Left hindlimb (tissue), 1 donor: ENCODE measurements at regions not wholly inside any gene's neighbourhood (a gene's known extent, or its start where the extent isn't known, plus 50 kb on each side); places are given as distances from the start of the nearest gene placed in this dataset.
"Not testable (repeated sequence)": the region's sequence is repeated elsewhere in the genome, so short reads cannot be mapped to it uniquely, and the experiment has no call there.

ENCODE experiments used
- DNase-seq: peaks from one replicate; pipeline ENCODE4 v3.0.0-alpha.2; 2018

- DNase-seq = no peak
Observed at GRCh38 chr4:123603165-123603564, 206.6 kb downstream of the SPRY1 start.

DNA sequence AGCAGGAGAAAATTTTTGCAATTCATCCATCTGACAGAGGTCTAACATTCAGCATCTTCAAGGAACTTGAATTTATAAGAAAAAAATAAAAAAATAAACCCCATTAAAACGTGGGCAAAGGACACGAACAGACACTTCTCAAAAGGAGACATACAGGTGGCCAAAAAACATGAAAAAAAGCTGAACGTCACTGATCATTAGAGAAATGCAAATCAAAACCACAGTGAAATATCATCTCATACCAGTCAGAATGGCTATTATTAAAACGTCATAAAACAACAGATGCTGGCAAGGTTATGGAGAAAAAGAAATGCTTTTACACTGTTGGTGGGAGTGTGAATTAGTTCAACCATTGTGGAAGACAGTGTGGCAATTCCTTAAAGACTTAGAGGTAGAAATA is 209.2 kb downstream of the SPRY1 start:
- not testable (repeated sequence) for DNase-seq

- DNase-seq = no peak
Observed at GRCh38 chr4:123606336-123606735, 209.7 kb downstream of the SPRY1 start.

DNA sequence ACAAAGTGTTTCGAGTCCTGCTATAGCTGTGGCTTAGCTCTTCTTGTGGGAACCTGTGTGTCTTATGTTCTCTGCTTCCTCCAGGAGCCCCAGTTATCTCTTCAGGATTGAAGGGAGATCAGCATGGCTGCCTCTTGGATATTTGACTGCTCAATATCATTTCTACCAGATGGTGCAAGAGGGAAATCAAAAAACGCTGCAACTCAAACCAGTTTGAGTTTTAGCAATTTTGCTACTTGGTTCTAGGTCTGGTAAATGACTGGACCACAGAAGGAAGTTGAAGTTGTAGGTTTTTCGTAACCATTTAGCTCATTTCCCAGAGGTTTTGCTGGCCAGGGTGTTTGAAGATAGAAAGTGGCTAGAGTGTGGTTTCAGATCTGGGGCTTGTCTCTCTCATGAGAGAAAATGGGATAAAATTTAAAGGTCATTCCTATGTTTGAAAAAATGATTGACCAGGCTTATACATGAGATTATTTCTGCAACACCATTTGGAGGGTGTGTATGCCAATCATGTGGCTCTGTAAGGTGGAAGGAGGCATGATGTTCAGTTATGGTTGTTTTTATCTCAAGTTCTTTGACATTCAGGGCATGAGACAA is 210.4 kb downstream of the SPRY1 start:
- DNase-seq = no peak

DNA sequence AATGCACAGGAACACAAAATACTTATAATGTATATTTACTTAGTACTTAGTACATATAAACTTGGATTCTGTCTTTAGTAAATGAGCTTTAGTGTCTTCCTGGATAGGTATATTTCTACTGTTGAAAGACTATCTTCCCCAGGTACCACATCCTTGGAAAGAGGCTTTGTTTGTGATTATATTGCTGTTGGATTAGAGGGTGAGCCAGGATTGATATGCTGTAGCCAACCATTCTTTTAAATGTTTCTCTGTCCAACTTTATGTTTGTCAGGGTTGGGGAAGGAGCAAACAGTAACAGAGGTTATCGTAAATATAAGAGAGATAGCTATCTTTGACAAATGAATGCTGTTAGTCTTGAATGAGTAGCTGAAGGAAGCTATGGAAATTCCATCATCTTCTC is 213.2 kb downstream of the SPRY1 start:
- DNase-seq = no peak

- no peak for DNase-seq
Observed at GRCh38 chr4:123613586-123614344, 217.2 kb downstream of the SPRY1 start.

DNA sequence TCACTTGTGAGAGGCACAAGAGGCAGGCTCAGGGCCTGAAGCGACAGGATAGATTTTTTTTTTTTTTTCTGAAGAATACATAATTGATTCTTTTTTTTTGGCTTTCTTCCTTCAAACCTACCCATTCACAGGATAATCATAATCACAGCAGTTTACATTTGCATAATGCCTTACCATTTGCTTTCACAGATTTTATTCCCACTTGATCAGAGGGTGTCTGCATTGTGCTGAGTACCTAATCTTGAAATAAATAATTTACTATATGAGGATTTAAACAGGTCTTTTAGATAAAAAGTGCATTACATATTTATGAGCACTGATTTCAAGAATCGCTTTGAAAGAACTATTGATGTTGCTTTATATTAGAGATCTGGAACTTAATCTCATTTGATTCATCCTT is 219.3 kb downstream of the SPRY1 start:
- no peak for DNase-seq

GRCh38 chr4:123616951-123617461 is 220.4 kb downstream of the SPRY1 start:
- DNase-seq = peak; percentile 78

DNA sequence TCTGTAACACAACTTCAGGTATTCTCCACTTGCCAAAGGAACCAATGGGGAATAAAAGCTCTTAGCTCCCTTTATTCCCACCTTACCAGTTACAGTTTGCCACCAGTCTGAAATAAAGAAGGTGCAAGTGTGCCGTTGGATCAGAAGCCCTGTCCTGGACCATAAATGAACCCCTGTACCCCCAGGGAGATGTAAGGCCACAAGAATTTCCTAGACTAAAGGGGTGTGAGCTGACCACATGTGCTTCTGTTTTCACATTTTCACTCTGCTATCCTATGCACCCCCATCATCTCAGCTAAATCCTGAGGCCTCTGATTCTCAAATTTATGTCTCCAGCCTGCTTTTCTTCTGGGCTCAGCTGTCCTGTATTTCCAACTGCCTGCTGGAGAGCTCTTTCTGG is 221.2 kb downstream of the SPRY1 start:
- no peak for DNase-seq

DNA sequence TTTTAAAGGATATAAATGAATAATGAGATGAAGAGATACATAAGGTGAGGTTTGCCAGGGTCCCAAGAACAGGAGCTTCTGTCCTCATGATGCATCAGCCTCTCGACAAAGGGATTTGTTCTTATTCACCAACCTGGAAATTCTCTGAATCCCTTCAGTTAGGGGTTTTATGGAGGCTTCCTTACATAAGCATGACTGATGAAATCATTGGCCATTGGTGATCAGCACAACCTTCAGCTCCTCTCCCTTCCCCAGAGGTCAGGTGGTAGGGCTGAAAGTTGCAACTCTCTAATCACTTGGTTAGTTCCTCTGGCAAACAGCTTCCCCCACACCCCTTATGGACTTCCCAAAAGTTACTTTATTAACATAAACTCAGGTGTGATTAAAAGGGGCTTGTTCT is 222.0 kb downstream of the SPRY1 start:
- DNase-seq = no peak

DNA sequence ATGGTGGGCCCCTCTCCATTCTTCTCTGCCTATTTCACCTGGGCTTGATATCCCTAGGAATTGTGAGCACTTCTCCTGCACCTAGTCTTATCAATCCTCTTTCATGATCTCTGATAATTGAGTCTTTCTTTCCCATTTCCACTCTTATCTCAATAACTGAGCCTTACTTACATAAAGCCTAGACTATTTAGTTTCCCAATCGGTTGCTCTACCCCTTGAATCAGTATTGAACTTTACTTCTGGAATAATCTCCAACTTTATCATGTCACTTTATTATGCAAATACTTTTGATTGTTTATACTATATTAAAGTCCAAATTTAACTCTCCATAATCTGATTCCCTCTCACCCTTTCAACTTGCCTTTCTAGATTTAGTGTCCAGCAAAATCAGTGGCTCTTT is 222.7 kb downstream of the SPRY1 start:
- no peak for DNase-seq

DNA sequence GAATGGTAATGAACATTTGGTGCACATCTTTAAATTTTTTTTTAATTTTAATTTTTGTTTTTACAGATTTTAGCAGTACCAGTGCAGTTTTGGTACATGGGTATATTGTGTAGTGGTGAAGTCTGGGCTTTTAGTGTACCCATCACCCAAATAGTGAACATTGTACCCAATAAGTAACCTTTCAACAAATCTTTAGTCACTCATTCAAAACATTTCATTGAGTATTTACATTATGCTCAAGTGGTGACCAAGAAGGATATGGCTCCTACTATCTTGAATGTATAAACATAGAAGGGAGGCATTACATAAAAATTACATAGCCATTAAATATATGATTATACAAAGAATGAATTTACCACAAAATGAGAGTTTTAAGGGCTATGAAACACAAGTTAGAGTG is 223.3 kb downstream of the SPRY1 start:
- no peak for DNase-seq

DNA sequence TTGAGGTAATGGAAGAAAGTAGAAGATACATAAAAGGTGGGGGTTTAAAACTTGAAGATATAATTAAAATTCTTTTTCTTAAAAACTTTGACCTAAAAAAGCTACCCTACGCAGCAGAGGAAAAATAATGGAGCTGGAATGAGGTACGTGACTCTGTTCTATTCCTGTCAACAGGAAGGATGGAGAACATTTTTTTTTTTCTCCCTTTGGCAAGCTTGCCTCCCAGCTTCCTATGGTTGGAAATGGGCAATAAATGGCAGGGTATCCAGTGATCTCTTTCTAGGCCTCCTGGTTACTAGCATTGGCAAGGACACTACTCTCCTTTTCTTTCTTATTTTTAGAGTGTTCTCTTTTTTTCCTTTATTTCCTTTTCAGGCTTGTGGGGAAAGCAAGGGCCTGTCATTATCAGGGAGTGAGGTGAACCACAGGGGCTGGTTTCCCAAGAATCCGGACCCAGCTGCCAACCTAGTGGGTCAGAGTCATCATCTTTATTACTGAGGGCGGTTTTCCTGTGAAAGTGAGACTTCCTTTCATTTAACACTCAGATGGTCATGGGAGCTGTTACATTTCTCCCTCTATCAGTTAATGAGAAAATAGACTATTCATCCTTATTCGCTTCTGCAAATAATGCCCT is 224.6 kb downstream of the SPRY1 start:
- peak; percentile 71 for DNase-seq

GRCh38 chr4:123622572-123622971 is 226.0 kb downstream of the SPRY1 start:
- no peak for DNase-seq

- DNase-seq = no peak
Observed at GRCh38 chr4:123623611-123624010, 227.0 kb downstream of the SPRY1 start.

- no peak for DNase-seq
Observed at GRCh38 chr4:123624959-123625358, 228.4 kb downstream of the SPRY1 start.

DNA sequence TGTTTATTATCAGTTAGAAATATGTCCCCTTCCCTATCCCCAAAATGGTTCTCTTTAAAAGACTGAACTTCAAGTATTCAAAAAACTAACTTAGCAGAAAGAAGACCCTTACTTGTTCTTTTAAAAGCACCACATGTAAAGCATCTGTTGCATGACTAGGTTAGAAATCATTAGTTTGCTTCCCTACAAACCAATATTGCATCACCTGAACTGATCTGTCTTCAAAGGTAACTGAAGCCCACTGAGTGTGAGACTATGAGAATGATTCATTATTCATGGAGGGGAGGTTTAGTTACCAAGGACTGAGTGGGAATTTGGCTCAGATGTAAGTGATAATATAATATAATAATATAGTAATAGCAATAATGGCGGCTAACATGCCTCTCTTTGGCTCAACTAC is 231.7 kb downstream of the SPRY1 start:
- no peak for DNase-seq

DNA sequence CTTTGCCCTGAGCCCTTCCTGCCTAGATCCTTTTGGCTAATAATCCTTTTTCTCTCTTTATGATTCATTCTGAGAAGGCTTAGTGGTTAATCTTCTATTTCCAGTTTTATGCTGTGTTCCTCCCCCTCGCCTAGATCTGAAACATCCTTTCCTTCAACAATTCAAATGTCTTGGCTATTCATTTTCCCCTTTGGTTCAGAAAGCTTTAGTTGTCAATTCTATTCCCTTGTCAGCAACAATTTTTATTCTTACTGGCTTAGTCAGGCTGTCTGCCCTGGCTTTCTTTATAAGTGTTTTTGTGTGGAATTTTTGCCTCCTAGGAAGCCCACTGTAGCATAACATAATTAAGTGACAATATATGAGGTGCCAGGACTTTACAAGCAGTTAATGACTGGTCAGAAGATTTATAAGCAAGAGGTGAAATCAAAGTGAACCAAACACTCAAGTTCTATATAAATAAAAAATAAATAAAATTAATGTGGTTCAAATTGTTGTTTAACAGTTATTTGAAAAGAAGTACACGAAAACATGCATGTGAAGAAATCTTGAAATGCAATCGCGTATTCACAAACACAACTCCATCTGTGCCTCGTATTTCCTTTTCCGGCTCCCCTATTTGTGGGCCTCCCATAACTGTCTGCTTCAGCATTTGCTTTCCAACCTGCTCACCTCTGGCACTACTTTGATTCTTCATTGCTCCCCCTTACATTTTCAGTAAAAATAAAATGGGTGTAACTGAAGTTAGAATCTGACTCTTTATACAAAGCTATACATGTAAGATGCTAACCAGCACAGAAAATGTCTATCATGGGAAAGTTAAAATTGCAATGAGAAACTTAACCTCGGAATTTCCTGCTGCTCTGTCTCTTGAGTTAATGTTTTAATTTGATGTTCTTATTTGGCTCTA is 235.4 kb downstream of the SPRY1 start:
- no peak for DNase-seq

- no peak for DNase-seq
Observed at GRCh38 chr4:123632693-123633030, 236.1 kb downstream of the SPRY1 start.

DNA sequence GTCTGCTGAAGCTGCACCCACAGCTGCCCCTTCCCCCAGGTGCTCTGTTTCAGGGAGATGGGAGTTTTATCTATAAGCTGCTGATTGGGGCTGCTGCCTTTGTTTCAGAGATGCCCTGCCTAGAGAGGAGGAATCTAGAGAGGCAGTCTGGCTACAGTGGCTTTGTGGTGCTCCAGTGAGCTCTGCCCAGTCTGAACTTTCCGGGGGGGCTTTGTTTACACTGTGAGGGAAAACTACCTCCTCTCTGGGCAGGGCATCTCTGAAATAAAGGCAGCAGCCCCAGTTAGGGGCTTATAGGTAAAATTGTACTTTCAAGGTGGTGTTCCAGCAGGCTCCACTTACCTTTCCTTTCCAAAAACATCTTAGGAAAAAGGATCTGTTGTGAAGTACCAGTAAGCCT is 242.2 kb downstream of the SPRY1 start:
- no peak for DNase-seq

GRCh38 chr4:123640271-123640670 is 243.7 kb downstream of the SPRY1 start:
- no peak for DNase-seq

DNA sequence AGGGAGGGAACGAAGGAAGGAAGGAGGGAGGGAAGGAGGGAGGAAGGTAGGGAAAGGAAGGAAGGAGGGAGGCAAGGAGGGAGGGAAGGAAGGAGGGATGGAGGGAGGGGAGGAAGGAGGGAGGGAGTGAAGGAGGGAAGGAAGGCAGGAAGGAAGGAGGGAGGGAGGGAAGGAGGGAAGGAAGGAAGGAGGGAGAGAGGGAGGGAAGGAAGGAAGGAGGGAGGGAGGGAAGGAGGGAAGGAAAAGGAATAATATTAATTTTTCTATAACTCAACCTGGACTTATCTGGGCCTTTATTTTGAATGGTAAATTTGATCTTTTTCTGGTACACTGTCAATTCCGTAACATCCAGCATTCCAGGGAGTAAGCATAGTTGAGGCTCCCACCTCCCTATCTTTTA is 244.2 kb downstream of the SPRY1 start:
- no peak for DNase-seq

- DNase-seq = no peak
Observed at GRCh38 chr4:123643691-123644090, 247.1 kb downstream of the SPRY1 start.
